GM23338 (cell line): ENCODE measurements at regions not wholly inside any gene's neighbourhood (a gene's known extent, or its start where the extent isn't known, plus 50 kb on each side); places are given as distances from the start of the nearest gene placed in this dataset.

Experiments
- ATAC-seq: fragments of 200-7000 bp; cut with Tn5 transposase; 3 replicates; pipeline ENCODE4 v1.9.1; 2020
- DNase-seq: peaks from one replicate; pipeline ENCODE4 v3.0.0-alpha.2; 2015; ENCODE audit warnings: low spot score
- H2AFZ ChIP-seq: fragments of 200-600 bp; sonication (generic); 2 replicates; pipeline ENCODE4 v1.8.0; 2016; ENCODE audit warnings: antibody characterized with exemption, mild to moderate bottlenecking, moderate library complexity
- H3F3A ChIP-seq: fragments of 200-600 bp; sonication (generic); replicated peaks from 2 replicates; pipeline ENCODE4 v1.8.0; 2017; ENCODE audit warnings: antibody characterized with exemption, mixed run types, low read depth
- H3K27ac ChIP-seq: fragments of 200-600 bp; sonication (generic); 2 replicates; pipeline ENCODE4 v1.6.1; 2016; ENCODE audit warnings: low read depth
- H3K27me3 ChIP-seq: fragments of 200-600 bp; sonication (generic); 2 replicates; pipeline ENCODE4 v1.8.0; 2016; ENCODE audit warnings: mild to moderate bottlenecking, mixed run types, moderate library complexity; ENCODE audit not compliant: insufficient read depth
- H3K36me3 ChIP-seq: fragments of 200-600 bp; sonication (generic); 2 replicates; pipeline ENCODE4 v1.8.0; 2016; ENCODE audit warnings: mild to moderate bottlenecking; ENCODE audit not compliant: insufficient read depth
- H3K4me1 ChIP-seq: fragments of 200-600 bp; sonication (generic); 2 replicates; pipeline ENCODE4 v1.8.0; 2016; ENCODE audit warnings: mild to moderate bottlenecking, moderate library complexity; ENCODE audit not compliant: insufficient read depth
- H3K4me2 ChIP-seq: fragments of 200-600 bp; sonication (generic); 2 replicates; pipeline ENCODE4 v1.7.1; 2017; ENCODE audit warnings: mixed run types
- H3K4me3 ChIP-seq: fragments of 200-600 bp; sonication (generic); 2 replicates; pipeline ENCODE4 v1.6.1; 2016; ENCODE audit warnings: mixed run types
- H3K79me2 ChIP-seq: fragments of 200-600 bp; sonication (generic); replicated peaks from 2 replicates; pipeline ENCODE4 v1.8.0; 2017; ENCODE audit warnings: mild to moderate bottlenecking; ENCODE audit not compliant: insufficient read depth
- H3K9me2 ChIP-seq: fragments of 200-600 bp; sonication (generic); 2 replicates; pipeline ENCODE4 v1.8.0; 2017; ENCODE audit not compliant: insufficient read depth
- H4K20me1 ChIP-seq: fragments of 200-600 bp; sonication (generic); replicated peaks from 2 replicates; pipeline ENCODE4 v1.8.0; 2017; ENCODE audit warnings: mild to moderate bottlenecking; ENCODE audit not compliant: insufficient read depth
- H3K27ac Mint-ChIP-seq: 2 replicates; pipeline ENCODE4 v1.8.0; 2020; ENCODE audit warnings: inconsistent platforms, mild to moderate bottlenecking, moderate library complexity, mixed read lengths
- H3K27me3 Mint-ChIP-seq: 3 replicates; pipeline ENCODE4 v1.8.0; 2022; ENCODE audit warnings: low read depth, mild to moderate bottlenecking, moderate library complexity, mixed read lengths, inconsistent platforms; ENCODE audit not compliant: insufficient read depth, poor library complexity
- H3K36me3 Mint-ChIP-seq: 3 replicates; pipeline ENCODE4 v1.8.0; 2021; ENCODE audit warnings: low read depth, mild to moderate bottlenecking, inconsistent platforms, moderate library complexity, mixed read lengths
- H3K4me1 Mint-ChIP-seq: 3 replicates; pipeline ENCODE4 v1.8.0; 2020; ENCODE audit warnings: mild to moderate bottlenecking, inconsistent platforms, mixed read lengths
- H3K4me3 Mint-ChIP-seq: 3 replicates; pipeline ENCODE4 v1.8.0; 2021; ENCODE audit warnings: moderate library complexity, mild to moderate bottlenecking, inconsistent platforms, mixed read lengths
- H3K9me3 Mint-ChIP-seq: 3 replicates; pipeline ENCODE4 v1.8.0; 2020; ENCODE audit warnings: moderate library complexity, mild to moderate bottlenecking, inconsistent platforms, mixed read lengths
- CREB1 ChIP-seq: fragments of 250-450 bp; sonication (Bioruptor Pico); IDR thresholded peaks from 2 replicates; pipeline ENCODE4 v1.5.0; 2020; ENCODE audit warnings: low read depth, mild to moderate bottlenecking, moderate library complexity
- JUNB ChIP-seq: IDR thresholded peaks from one replicate; pipeline ENCODE4 v1.6.1; 2016; ENCODE audit warnings: antibody characterized with exemption; ENCODE audit not compliant: unreplicated experiment
- NANOG ChIP-seq: IDR thresholded peaks from 2 replicates; pipeline ENCODE4 v1.6.1; 2016; ENCODE audit warnings: antibody characterized with exemption, borderline replicate concordance
- STAT1 ChIP-seq: IDR thresholded peaks from one replicate; pipeline ENCODE4 v1.6.1; 2016; ENCODE audit warnings: antibody characterized with exemption; ENCODE audit not compliant: unreplicated experiment
- TF ChIP-seq, protein P1 (sequence below): IDR thresholded peaks from 2 replicates; pipeline ENCODE4 v1.6.1; 2016; ENCODE audit warnings: antibody characterized with exemption
- TF ChIP-seq, protein P2 (sequence below), 2 experiments: fragments of 200-600 bp in 1 of 2; sonication (generic) in 1 of 2; conservative IDR thresholded peaks; 2 replicates each; pipeline versions ENCODE4 v1.5.1 to v1.6.1; 2016 to 2017; ENCODE audit warnings: antibody characterized with exemption in 2 of 2, low read depth in 2 of 2, mild to moderate bottlenecking in 2 of 2, moderate library complexity in 1 of 2
- TF ChIP-seq, protein P3 (sequence below): fragments of 250-450 bp; sonication (Bioruptor Pico); IDR thresholded peaks from 2 replicates; pipeline ENCODE4 v1.5.0; 2020; ENCODE audit warnings: mild to moderate bottlenecking, moderate library complexity

DNA sequence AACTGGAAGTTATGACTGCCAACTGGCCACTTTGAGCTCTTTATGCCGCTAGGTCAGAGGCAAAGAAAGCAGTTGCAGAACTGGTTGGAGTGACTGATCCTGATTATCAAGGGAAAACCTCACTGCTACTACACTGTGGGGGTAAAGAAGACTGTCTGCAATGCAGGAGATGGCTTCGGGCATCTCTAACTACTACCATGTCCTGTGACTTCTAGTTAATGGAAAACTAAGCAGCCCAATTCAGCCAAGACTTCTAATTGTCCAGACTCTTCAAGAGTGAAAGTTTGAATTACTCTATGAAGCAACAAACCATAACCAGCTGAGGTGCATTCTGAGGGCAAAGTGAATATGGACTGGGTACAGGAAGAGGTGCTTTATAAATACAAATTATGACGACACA is 773.6 kb upstream of the SLC35B3 start (continued):
- TF ChIP-seq, protein P1, sequence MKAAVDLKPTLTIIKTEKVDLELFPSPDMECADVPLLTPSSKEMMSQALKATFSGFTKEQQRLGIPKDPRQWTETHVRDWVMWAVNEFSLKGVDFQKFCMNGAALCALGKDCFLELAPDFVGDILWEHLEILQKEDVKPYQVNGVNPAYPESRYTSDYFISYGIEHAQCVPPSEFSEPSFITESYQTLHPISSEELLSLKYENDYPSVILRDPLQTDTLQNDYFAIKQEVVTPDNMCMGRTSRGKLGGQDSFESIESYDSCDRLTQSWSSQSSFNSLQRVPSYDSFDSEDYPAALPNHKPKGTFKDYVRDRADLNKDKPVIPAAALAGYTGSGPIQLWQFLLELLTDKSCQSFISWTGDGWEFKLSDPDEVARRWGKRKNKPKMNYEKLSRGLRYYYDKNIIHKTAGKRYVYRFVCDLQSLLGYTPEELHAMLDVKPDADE, result no peak

DNA sequence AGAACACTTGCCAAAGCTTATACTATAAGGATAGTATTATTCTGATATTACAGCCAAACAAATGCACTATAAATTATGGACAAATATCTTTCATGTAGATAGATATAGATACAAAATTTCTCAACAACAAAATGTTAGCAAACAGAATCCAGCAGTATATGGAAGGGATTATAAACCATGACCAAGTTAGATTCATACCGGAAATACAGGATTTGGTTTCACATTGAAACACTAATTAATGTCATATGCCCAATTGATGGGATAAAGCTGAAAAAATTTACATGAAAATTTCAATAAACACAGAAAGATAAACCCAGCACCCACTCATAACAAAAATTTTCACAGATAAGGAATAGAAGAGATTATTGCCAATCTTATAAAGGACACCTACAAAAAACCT is 770.3 kb upstream of the SLC35B3 start:
- Mint-ChIP-seq H3K27me3 (no peaks in the 10 kb centered on the region), H3K9me3 (no peaks in the 10 kb centered on the region), H3K4me3 (no peak overlapping the region), H3K27ac (no peak overlapping the region), H3K36me3 (no peaks in the 10 kb centered on the region), H3K4me1 (peaks cover 7% of the 10 kb centered on the region)
- no peaks in the 10 kb centered on the region for H3F3A ChIP-seq
- H3K36me3 ChIP-seq, result no peaks in the 10 kb centered on the region
- H3K9me2 ChIP-seq, result no peaks in the 10 kb centered on the region
- H2AFZ ChIP-seq, result no peak overlapping the region
- DNase-seq, result no peak
- H3K4me1 ChIP-seq, result no peaks in the 10 kb centered on the region
- H3K4me2 ChIP-seq, result no peak overlapping the region
- no peak overlapping the region for H3K27ac ChIP-seq
- no peaks in the 10 kb centered on the region for H3K79me2 ChIP-seq
- TF ChIP-seq, protein P2, sequence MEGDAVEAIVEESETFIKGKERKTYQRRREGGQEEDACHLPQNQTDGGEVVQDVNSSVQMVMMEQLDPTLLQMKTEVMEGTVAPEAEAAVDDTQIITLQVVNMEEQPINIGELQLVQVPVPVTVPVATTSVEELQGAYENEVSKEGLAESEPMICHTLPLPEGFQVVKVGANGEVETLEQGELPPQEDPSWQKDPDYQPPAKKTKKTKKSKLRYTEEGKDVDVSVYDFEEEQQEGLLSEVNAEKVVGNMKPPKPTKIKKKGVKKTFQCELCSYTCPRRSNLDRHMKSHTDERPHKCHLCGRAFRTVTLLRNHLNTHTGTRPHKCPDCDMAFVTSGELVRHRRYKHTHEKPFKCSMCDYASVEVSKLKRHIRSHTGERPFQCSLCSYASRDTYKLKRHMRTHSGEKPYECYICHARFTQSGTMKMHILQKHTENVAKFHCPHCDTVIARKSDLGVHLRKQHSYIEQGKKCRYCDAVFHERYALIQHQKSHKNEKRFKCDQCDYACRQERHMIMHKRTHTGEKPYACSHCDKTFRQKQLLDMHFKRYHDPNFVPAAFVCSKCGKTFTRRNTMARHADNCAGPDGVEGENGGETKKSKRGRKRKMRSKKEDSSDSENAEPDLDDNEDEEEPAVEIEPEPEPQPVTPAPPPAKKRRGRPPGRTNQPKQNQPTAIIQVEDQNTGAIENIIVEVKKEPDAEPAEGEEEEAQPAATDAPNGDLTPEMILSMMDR (conservative IDR thresholded peaks at IDR 0.05; ENCODE audit: low read depth in 2 of 2), result no peak
- TF ChIP-seq STAT1 (no peak), JUNB (no peak), CREB1 (CRISPR knock-in tag) (no peak), NANOG (no peak)
- TF ChIP-seq, protein P3, sequence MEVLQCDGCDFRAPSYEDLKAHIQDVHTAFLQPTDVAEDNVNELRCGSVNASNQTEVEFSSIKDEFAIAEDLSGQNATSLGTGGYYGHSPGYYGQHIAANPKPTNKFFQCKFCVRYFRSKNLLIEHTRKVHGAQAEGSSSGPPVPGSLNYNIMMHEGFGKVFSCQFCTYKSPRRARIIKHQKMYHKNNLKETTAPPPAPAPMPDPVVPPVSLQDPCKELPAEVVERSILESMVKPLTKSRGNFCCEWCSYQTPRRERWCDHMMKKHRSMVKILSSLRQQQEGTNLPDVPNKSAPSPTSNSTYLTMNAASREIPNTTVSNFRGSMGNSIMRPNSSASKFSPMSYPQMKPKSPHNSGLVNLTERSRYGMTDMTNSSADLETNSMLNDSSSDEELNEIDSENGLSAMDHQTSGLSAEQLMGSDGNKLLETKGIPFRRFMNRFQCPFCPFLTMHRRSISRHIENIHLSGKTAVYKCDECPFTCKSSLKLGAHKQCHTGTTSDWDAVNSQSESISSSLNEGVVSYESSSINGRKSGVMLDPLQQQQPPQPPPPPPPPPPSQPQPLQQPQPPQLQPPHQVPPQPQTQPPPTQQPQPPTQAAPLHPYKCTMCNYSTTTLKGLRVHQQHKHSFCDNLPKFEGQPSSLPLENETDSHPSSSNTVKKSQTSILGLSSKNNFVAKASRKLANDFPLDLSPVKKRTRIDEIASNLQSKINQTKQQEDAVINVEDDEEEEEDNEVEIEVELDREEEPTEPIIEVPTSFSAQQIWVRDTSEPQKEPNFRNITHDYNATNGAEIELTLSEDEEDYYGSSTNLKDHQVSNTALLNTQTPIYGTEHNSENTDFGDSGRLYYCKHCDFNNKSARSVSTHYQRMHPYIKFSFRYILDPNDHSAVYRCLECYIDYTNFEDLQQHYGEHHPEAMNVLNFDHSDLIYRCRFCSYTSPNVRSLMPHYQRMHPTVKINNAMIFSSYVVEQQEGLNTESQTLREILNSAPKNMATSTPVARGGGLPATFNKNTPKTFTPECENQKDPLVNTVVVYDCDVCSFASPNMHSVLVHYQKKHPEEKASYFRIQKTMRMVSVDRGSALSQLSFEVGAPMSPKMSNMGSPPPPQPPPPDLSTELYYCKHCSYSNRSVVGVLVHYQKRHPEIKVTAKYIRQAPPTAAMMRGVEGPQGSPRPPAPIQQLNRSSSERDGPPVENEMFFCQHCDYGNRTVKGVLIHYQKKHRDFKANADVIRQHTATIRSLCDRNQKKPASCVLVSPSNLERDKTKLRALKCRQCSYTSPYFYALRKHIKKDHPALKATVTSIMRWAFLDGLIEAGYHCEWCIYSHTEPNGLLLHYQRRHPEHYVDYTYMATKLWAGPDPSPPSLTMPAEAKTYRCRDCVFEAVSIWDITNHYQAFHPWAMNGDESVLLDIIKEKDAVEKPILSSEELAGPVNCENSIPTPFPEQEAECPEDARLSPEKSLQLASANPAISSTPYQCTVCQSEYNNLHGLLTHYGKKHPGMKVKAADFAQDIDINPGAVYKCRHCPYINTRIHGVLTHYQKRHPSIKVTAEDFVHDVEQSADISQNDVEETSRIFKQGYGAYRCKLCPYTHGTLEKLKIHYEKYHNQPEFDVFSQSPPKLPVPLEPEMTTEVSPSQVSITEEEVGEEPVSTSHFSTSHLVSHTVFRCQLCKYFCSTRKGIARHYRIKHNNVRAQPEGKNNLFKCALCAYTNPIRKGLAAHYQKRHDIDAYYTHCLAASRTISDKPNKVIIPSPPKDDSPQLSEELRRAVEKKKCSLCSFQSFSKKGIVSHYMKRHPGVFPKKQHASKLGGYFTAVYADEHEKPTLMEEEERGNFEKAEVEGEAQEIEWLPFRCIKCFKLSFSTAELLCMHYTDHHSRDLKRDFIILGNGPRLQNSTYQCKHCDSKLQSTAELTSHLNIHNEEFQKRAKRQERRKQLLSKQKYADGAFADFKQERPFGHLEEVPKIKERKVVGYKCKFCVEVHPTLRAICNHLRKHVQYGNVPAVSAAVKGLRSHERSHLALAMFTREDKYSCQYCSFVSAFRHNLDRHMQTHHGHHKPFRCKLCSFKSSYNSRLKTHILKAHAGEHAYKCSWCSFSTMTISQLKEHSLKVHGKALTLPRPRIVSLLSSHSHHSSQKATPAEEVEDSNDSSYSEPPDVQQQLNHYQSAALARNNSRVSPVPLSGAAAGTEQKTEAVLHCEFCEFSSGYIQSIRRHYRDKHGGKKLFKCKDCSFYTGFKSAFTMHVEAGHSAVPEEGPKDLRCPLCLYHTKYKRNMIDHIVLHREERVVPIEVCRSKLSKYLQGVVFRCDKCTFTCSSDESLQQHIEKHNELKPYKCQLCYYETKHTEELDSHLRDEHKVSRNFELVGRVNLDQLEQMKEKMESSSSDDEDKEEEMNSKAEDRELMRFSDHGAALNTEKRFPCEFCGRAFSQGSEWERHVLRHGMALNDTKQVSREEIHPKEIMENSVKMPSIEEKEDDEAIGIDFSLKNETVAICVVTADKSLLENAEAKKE (CRISPR knock-in tag), result no peak
- no peak for ATAC-seq
- H4K20me1 ChIP-seq, result no peaks in the 10 kb centered on the region
- H3K4me3 ChIP-seq, result no peak overlapping the region
- H3K27me3 ChIP-seq, result no peaks in the 10 kb centered on the region
